ENCODE measurements at regions not wholly inside any gene's neighbourhood (a gene's known extent, or its start where the extent isn't known, plus 50 kb on each side); places are given as distances from the start of the nearest gene placed in this dataset.

GRCh38 chr4:53929955-53930798 lies 134.2 kb downstream of the CHIC2 start:
- peak; percentile 81 for TF ChIP-seq CTCF (IDR thresholded peaks at IDR 0.05; ENCODE audit: insufficient read depth, low read depth, low read length, missing control alignments)
- no peak overlapping the region for H3K4me3 ChIP-seq (ENCODE audit: low read length)
- peak; percentile 87 for DNase-seq (ENCODE audit: low read depth)

DNA sequence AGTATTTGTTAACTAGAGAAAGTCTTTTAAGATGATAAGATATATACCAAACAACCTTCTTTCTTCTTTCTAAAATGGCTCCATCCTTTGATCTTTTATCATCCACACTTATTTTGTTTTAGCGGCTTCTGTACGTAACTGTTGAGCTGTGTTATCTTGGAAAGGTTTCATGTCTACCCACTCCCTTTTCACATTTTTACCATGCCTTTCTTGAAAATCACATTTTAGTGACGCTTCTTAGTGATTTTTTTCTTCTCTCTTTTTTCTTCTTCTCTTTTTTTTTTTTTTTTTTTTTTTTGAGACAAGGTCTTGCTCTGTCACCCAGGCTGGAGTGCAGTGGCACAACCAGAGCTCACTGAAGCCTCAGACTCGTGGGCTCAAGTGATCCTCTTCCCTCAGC lies 135.1 kb downstream of the CHIC2 start:
- H3K4me3 ChIP-seq (ENCODE audit: low read length) = no peak overlapping the region
- DNase-seq (ENCODE audit: low read depth) = no peak
- TF ChIP-seq CTCF (IDR thresholded peaks at IDR 0.05; ENCODE audit: insufficient read depth, low read depth, low read length, missing control alignments) = no peak

GRCh38 chr4:53928825-53929224 lies 135.6 kb downstream of the CHIC2 start:
- H3K4me3 ChIP-seq (ENCODE audit: low read length) = no peak overlapping the region
- TF ChIP-seq CTCF (IDR thresholded peaks at IDR 0.05; ENCODE audit: insufficient read depth, low read depth, low read length, missing control alignments) = no peak
- peak; percentile 70 for DNase-seq (ENCODE audit: low read depth)

DNA sequence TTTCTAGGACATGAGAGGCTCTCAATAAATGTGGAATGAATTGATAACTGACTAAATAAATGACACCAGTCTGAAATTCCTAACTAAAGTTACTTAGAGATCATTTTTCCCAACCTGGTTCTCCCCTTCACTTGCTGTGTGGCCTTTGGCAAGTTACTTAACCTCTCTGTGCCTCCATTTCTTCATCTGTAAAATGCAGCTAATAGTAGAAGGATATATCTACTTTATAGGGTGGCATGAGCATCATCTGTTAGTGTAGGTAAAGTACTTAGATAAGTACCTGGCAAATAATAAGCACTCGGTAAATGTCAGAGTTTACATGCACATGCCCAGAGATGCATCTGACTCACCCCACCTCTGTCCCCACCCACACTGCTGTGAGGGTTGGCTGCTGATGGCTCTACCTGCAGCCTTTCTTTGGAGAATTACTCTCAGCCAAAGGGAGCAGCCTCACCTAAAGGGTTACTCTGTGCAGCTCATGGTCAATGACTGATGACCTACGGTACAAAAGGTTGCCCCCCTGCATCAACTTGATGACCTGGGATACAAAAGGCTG lies 139.3 kb downstream of the CHIC2 start:
- peak; percentile 84 for DNase-seq (ENCODE audit: low read depth)
- TF ChIP-seq CTCF (IDR thresholded peaks at IDR 0.05; ENCODE audit: insufficient read depth, low read depth, low read length, missing control alignments) = no peak

DNA sequence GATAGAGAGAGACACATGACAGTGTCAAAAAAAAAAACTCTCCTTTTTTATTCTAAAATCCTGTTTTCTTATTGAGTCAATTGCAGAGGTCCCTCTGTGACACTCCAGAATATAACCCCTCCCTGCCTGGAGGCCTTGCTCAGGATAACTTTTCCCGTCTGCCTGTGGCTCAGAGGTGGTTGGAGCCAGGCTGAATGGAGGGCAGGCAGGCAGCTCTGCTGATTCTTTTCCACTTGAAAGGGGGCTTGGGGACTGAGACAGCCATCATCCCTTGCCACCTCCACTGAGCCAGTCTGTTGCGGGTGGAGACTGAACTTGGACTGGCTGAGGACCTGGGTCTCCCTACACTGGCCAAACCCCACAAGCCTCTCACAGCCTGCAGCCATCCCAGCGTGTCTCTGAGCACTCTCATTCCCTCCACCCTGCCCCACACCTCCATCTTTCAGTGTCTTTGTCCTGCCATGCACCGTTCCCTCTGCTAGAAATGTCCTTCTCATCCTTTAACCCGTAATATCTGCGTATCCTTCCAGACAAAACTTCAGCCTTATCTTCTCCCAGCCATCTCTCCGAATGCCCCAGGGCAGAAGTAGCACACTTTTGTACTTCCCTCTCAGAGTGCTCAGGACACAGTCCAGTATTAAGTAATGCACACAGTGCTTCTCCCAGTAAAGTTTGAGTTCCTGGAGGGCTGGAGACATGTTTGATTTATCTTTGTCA lies 139.9 kb downstream of the CHIC2 start:
- no peak for TF ChIP-seq CTCF (IDR thresholded peaks at IDR 0.05; ENCODE audit: insufficient read depth, low read depth, low read length, missing control alignments)
- DNase-seq (ENCODE audit: low read depth) = no peak
- H3K4me3 ChIP-seq (ENCODE audit: low read length) = no peak overlapping the region

More for the DNA sequence above, 139.3 kb downstream of the CHIC2 start:
- H3K4me3 ChIP-seq (ENCODE audit: low read length) = no peak overlapping the region

DNA sequence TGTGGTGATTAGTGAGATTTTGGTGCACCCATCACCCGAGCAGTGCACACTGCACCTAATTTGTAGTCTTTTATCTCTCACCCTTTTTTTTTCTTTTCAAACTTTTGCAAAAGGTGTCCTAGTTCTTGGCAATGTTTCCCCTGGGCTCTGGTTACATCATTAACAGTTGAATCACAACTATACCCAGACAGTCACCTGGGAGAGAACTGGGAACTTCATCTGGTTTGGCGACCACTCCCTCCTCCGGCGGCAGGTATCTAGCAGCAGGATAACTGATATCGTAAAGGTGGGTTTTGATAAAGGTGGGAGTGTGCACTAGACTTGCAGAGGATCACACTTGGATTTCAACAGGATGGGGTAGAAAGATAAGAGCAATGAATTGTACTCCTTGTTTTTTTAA lies 140.5 kb downstream of the CHIC2 start:
- peak; percentile 86 for DNase-seq (ENCODE audit: low read depth)

More for the DNA sequence above, 140.5 kb downstream of the CHIC2 start:
- no peak overlapping the region for H3K4me3 ChIP-seq (ENCODE audit: low read length)
- peak; percentile 9 for TF ChIP-seq CTCF (IDR thresholded peaks at IDR 0.05; ENCODE audit: insufficient read depth, low read depth, low read length, missing control alignments)
